Tibial nerve (tissue), 4 donors: ENCODE measurements at regions not wholly inside any gene's neighbourhood (a gene's known extent, or its start where the extent isn't known, plus 50 kb on each side); places are given as distances from the start of the nearest gene placed in this dataset.
A peak's percentile ranks its signal among the peaks of the same experiment; 100 is the strongest.

Experiments used
- CTCF ChIP-seq, 5 experiments: fragments of 200-600 bp in 3 of 5; fragments of 450-650 bp in 2 of 5; sonication (generic) in 3 of 5; IDR thresholded peaks; one replicate each; pipeline ENCODE4 v1.5.1; 2016 to 2019; ENCODE audit warnings: antibody characterized with exemption in 5 of 5, mild to moderate bottlenecking in 3 of 5, moderate library complexity in 2 of 5
- EP300 ChIP-seq, 2 donors: sonication (generic); formaldehyde crosslinking; IDR thresholded peaks; one replicate each; pipeline ENCODE4 v1.6.1; 2017; ENCODE audit warnings: antibody characterized with exemption in 2 of 2, mild to moderate bottlenecking in 1 of 2
- POLR2A ChIP-seq, 2 donors: fragments of 450-650 bp; IDR thresholded peaks; one replicate each; pipeline ENCODE4 v1.6.1; 2017; ENCODE audit warnings: antibody characterized with exemption in 2 of 2, mild to moderate bottlenecking in 2 of 2, moderate library complexity in 2 of 2

- TF ChIP-seq POLR2A (IDR thresholded peaks at IDR 0.05) (no peak), EP300 (IDR thresholded peaks at IDR 0.05) (no peak), CTCF (IDR thresholded peaks at IDR 0.05) (peak; percentile 25 to 53 (median 41))
Measured at GRCh38 chr1:147389532-147390184, 147.2 kb downstream of the CHD1L start.
